HG02588 (cell line): ENCODE measurements at regions not wholly inside any gene's neighbourhood (a gene's known extent, or its start where the extent isn't known, plus 50 kb on each side); places are given as distances from the start of the nearest gene placed in this dataset.

Source experiments
- ATAC-seq: cut with Tn5 transposase; IDR thresholded peaks from one replicate; pipeline ENCODE4 v1.9.1; 2021; ENCODE audit warnings: mild to moderate bottlenecking, moderate library complexity; ENCODE audit not compliant: unreplicated experiment

- ATAC-seq = no peak
These were observed 620.0 kb downstream of the RAPGEF2 start for GRCh38 chr4:159722918-159723317.

GRCh38 chr4:159723341-159724048 lies 620.6 kb downstream of the RAPGEF2 start:
- ATAC-seq = no peak

- ATAC-seq = no peak
These were observed 622.7 kb downstream of the RAPGEF2 start for GRCh38 chr4:159725571-159725970.

- no peak for ATAC-seq
These were observed 632.7 kb downstream of the RAPGEF2 start for GRCh38 chr4:159735281-159736207.

- no peak for ATAC-seq
These were observed 633.5 kb downstream of the RAPGEF2 start for GRCh38 chr4:159736411-159736810.

GRCh38 chr4:159743971-159744370 lies 641.1 kb downstream of the RAPGEF2 start:
- no peak for ATAC-seq

- no peak for ATAC-seq
These were observed 645.1 kb downstream of the RAPGEF2 start for GRCh38 chr4:159747983-159748382.

- ATAC-seq = no peak
These were observed 646.1 kb downstream of the RAPGEF2 start for GRCh38 chr4:159748834-159749444.

- ATAC-seq = no peak
These were observed 654.6 kb downstream of the RAPGEF2 start for GRCh38 chr4:159757499-159757898.

- no peak for ATAC-seq
These were observed 655.2 kb downstream of the RAPGEF2 start for GRCh38 chr4:159758061-159758460.

- ATAC-seq = no peak
These were observed 659.8 kb downstream of the RAPGEF2 start for GRCh38 chr4:159762672-159763071.

GRCh38 chr4:159764343-159764952 lies 661.6 kb downstream of the RAPGEF2 start:
- ATAC-seq = peak; percentile 75

- ATAC-seq = no peak
These were observed 662.5 kb downstream of the RAPGEF2 start for GRCh38 chr4:159765382-159765781.

GRCh38 chr4:159766241-159766640 lies 663.4 kb downstream of the RAPGEF2 start:
- no peak for ATAC-seq

GRCh38 chr4:159767406-159767805 lies 664.5 kb downstream of the RAPGEF2 start:
- no peak for ATAC-seq

- ATAC-seq = no peak
These were observed 665.1 kb downstream of the RAPGEF2 start for GRCh38 chr4:159768016-159768415.

- no peak for ATAC-seq
These were observed 667.5 kb downstream of the RAPGEF2 start for GRCh38 chr4:159770401-159770800.

- no peak for ATAC-seq
These were observed 668.1 kb downstream of the RAPGEF2 start for GRCh38 chr4:159770969-159771368.

- ATAC-seq = no peak
These were observed 674.1 kb downstream of the RAPGEF2 start for GRCh38 chr4:159776961-159777360.

GRCh38 chr4:159777689-159778088 lies 674.8 kb downstream of the RAPGEF2 start:
- ATAC-seq = no peak

- no peak for ATAC-seq
These were observed 675.4 kb downstream of the RAPGEF2 start for GRCh38 chr4:159778298-159778697.
